ENCODE measurements at regions not wholly inside any gene's neighbourhood (a gene's known extent, or its start where the extent isn't known, plus 50 kb on each side); places are given as distances from the start of the nearest gene placed in this dataset.

DNA sequence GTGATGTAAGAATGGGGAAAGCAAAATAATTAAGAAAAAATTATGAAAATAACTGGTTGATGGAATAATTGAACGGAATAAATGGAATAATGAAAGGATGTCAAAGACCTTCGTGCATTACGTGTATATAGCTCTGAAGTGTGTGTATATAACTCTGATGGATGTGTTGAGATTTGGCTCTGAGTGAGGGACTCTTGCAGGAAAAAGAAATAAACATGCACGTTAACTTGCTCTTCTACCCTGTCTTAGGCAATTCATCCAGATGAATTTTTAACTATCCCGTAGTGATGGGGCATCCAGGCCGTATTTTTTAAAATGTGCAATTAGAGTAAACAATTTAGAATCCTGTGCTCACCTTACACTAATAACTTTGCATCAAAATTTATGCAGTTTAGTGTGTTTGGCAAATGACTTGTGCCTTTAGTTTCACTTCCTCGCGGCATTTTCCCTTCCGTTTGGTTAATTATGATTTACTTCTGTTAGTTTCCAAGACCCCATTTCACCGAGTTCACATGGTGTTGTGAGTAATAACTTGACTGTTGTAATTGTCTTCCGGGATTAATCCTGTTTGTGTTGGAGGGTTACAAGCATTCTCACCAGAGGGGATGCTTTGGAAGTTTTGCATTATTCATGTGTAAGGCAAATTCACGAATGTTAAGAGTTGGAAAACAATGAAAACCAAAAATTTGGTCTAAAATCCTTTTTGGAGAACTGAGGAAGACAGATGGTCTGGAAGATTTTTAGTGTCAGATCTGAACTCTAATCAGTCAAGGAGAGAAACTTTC is 256.5 kb upstream of the FAT1 start:
- TF ChIP-seq, protein P1, sequence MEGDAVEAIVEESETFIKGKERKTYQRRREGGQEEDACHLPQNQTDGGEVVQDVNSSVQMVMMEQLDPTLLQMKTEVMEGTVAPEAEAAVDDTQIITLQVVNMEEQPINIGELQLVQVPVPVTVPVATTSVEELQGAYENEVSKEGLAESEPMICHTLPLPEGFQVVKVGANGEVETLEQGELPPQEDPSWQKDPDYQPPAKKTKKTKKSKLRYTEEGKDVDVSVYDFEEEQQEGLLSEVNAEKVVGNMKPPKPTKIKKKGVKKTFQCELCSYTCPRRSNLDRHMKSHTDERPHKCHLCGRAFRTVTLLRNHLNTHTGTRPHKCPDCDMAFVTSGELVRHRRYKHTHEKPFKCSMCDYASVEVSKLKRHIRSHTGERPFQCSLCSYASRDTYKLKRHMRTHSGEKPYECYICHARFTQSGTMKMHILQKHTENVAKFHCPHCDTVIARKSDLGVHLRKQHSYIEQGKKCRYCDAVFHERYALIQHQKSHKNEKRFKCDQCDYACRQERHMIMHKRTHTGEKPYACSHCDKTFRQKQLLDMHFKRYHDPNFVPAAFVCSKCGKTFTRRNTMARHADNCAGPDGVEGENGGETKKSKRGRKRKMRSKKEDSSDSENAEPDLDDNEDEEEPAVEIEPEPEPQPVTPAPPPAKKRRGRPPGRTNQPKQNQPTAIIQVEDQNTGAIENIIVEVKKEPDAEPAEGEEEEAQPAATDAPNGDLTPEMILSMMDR (IDR thresholded peaks at IDR 0.05): no peak
- TF ChIP-seq POLR2A (IDR thresholded peaks at IDR 0.05) (no peak), POLR2AphosphoS5 (IDR thresholded peaks at IDR 0.05) (no peak)
